Memory B cell (primary cell): ENCODE measurements at regions not wholly inside any gene's neighbourhood (a gene's known extent, or its start where the extent isn't known, plus 50 kb on each side); places are given as distances from the start of the nearest gene placed in this dataset.

Source experiments
- ATAC-seq: fragments of 150-1000 bp; cut with Tn5 transposase; 2 replicates; pipeline ENCODE4 v1.10.0; 2021; ENCODE audit warnings: low read depth, mild to moderate bottlenecking, moderate library complexity
- DNase-seq, 2 donors: peaks; one replicate each; pipeline ENCODE4 v3.0.0; 2022; ENCODE audit warnings: low spot score in 2 of 2
- H3K27ac Mint-ChIP-seq: one replicate; pipeline ENCODE4 v1.8.0; 2022; ENCODE audit warnings: mild to moderate bottlenecking, moderate library complexity, mixed read lengths
- H3K27me3 Mint-ChIP-seq: one replicate; pipeline ENCODE4 v1.8.0; 2022; ENCODE audit warnings: mixed read lengths
- H3K36me3 Mint-ChIP-seq: one replicate; pipeline ENCODE4 v1.8.0; 2022; ENCODE audit warnings: mild to moderate bottlenecking, mixed read lengths
- H3K4me1 Mint-ChIP-seq: one replicate; pipeline ENCODE4 v1.8.0; 2022; ENCODE audit warnings: mixed read lengths
- H3K4me3 Mint-ChIP-seq: one replicate; pipeline ENCODE4 v1.8.0; 2022; ENCODE audit warnings: mild to moderate bottlenecking, moderate library complexity, mixed read lengths
- H3K9me3 Mint-ChIP-seq: one replicate; pipeline ENCODE4 v1.8.0; 2022; ENCODE audit warnings: mixed read lengths

- Mint-ChIP-seq H3K27ac (no peak overlapping the region), H3K36me3 (no peaks in the 10 kb centered on the region), H3K27me3 (peaks cover 2% of the 10 kb centered on the region), H3K4me1 (peaks cover 14% of the 10 kb centered on the region), H3K9me3 (no peaks in the 10 kb centered on the region), H3K4me3 (no peak overlapping the region)
- no peak for DNase-seq
- ATAC-seq: no peak
Observed at GRCh38 chr13:40270726-40271125, 395.7 kb downstream of the FOXO1 start.

GRCh38 chr13:40271271-40271885 lies 395.1 kb downstream of the FOXO1 start:
- Mint-ChIP-seq H3K27ac (no peak overlapping the region), H3K27me3 (peaks cover 2% of the 10 kb centered on the region)
- no peak for DNase-seq

GRCh38 chr13:40271931-40272775 lies 394.3 kb downstream of the FOXO1 start:
- H3K9me3 Mint-ChIP-seq: no peaks in the 10 kb centered on the region
- H3K4me3 Mint-ChIP-seq: no peak overlapping the region
- H3K27me3 Mint-ChIP-seq: peaks cover 2% of the 10 kb centered on the region
- H3K36me3 Mint-ChIP-seq: no peaks in the 10 kb centered on the region
- peaks cover 14% of the 10 kb centered on the region for H3K4me1 Mint-ChIP-seq
- DNase-seq (no peak), ATAC-seq (no peak)
- H3K27ac Mint-ChIP-seq: no peak overlapping the region

More at GRCh38 chr13:40271271-40271885, 395.1 kb downstream of the FOXO1 start:
- Mint-ChIP-seq H3K9me3 (no peaks in the 10 kb centered on the region), H3K4me3 (no peak overlapping the region), H3K4me1 (peaks cover 14% of the 10 kb centered on the region), H3K36me3 (no peaks in the 10 kb centered on the region)
- no peak for ATAC-seq

GRCh38 chr13:40272776-40273139 lies 393.7 kb downstream of the FOXO1 start:
- Mint-ChIP-seq H3K36me3 (no peaks in the 10 kb centered on the region), H3K4me3 (no peak overlapping the region), H3K4me1 (peaks cover 11% of the 10 kb centered on the region), H3K9me3 (no peaks in the 10 kb centered on the region), H3K27ac (no peak overlapping the region), H3K27me3 (peaks cover 2% of the 10 kb centered on the region)
- DNase-seq (no peak), ATAC-seq (no peak)

GRCh38 chr13:40273253-40274025 lies 393.0 kb downstream of the FOXO1 start:
- peaks cover 2% of the 10 kb centered on the region for H3K27me3 Mint-ChIP-seq
- no peak for ATAC-seq
- H3K4me1 Mint-ChIP-seq: peaks cover 10% of the 10 kb centered on the region
- DNase-seq: no peak
- H3K27ac Mint-ChIP-seq: no peak overlapping the region
- no peaks in the 10 kb centered on the region for H3K36me3 Mint-ChIP-seq
- no peak overlapping the region for H3K4me3 Mint-ChIP-seq
- no peaks in the 10 kb centered on the region for H3K9me3 Mint-ChIP-seq

GRCh38 chr13:40274103-40274502 lies 392.3 kb downstream of the FOXO1 start:
- Mint-ChIP-seq H3K27me3 (peaks cover 2% of the 10 kb centered on the region), H3K4me1 (peaks cover 10% of the 10 kb centered on the region), H3K9me3 (no peaks in the 10 kb centered on the region), H3K4me3 (no peak overlapping the region), H3K36me3 (no peaks in the 10 kb centered on the region), H3K27ac (no peak overlapping the region)
- ATAC-seq: no peak
- no peak for DNase-seq

GRCh38 chr13:40275155-40275554 lies 391.3 kb downstream of the FOXO1 start:
- no peak for DNase-seq
- Mint-ChIP-seq H3K27ac (peak overlapping the region; percentile 10), H3K9me3 (no peaks in the 10 kb centered on the region), H3K4me1 (peaks cover 10% of the 10 kb centered on the region), H3K4me3 (no peak overlapping the region), H3K36me3 (no peaks in the 10 kb centered on the region), H3K27me3 (peaks cover 2% of the 10 kb centered on the region)
- no peak for ATAC-seq

GRCh38 chr13:40275636-40276035 lies 390.8 kb downstream of the FOXO1 start:
- H3K4me1 Mint-ChIP-seq: peaks cover 10% of the 10 kb centered on the region
- no peaks in the 10 kb centered on the region for H3K9me3 Mint-ChIP-seq
- H3K27me3 Mint-ChIP-seq: peaks cover 2% of the 10 kb centered on the region
- ATAC-seq (no peak), DNase-seq (no peak)
- H3K27ac Mint-ChIP-seq: peak overlapping the region; percentile 10
- no peak overlapping the region for H3K4me3 Mint-ChIP-seq
- H3K36me3 Mint-ChIP-seq: no peaks in the 10 kb centered on the region

- H3K27ac Mint-ChIP-seq: no peak overlapping the region
- no peaks in the 10 kb centered on the region for H3K9me3 Mint-ChIP-seq
- DNase-seq (no peak), ATAC-seq (no peak)
- H3K27me3 Mint-ChIP-seq: peaks cover 1% of the 10 kb centered on the region
- H3K4me3 Mint-ChIP-seq: no peak overlapping the region
- H3K36me3 Mint-ChIP-seq: no peaks in the 10 kb centered on the region
- no peaks in the 10 kb centered on the region for H3K4me1 Mint-ChIP-seq
Observed at GRCh38 chr13:40283666-40284065, 382.8 kb downstream of the FOXO1 start.

- no peak overlapping the region for H3K4me3 Mint-ChIP-seq
- H3K9me3 Mint-ChIP-seq: no peaks in the 10 kb centered on the region
- peaks cover 1% of the 10 kb centered on the region for H3K27me3 Mint-ChIP-seq
- ATAC-seq (no peak), DNase-seq (no peak)
- no peaks in the 10 kb centered on the region for H3K4me1 Mint-ChIP-seq
- no peaks in the 10 kb centered on the region for H3K36me3 Mint-ChIP-seq
- H3K27ac Mint-ChIP-seq: no peak overlapping the region
Observed at GRCh38 chr13:40285634-40286033, 380.8 kb downstream of the FOXO1 start.

GRCh38 chr13:40287428-40287827 lies 379.0 kb downstream of the FOXO1 start:
- H3K9me3 Mint-ChIP-seq: no peaks in the 10 kb centered on the region
- no peaks in the 10 kb centered on the region for H3K36me3 Mint-ChIP-seq
- DNase-seq (no peak), ATAC-seq (no peak)
- H3K4me1 Mint-ChIP-seq: no peaks in the 10 kb centered on the region
- peaks cover 1% of the 10 kb centered on the region for H3K27me3 Mint-ChIP-seq
- H3K27ac Mint-ChIP-seq: no peak overlapping the region
- H3K4me3 Mint-ChIP-seq: no peak overlapping the region

- ATAC-seq (no peak), DNase-seq (no peak)
- Mint-ChIP-seq H3K27me3 (no peaks in the 10 kb centered on the region), H3K27ac (no peak overlapping the region), H3K9me3 (no peaks in the 10 kb centered on the region), H3K4me3 (no peak overlapping the region), H3K36me3 (no peaks in the 10 kb centered on the region), H3K4me1 (no peaks in the 10 kb centered on the region)
Observed at GRCh38 chr13:40288259-40288658, 378.2 kb downstream of the FOXO1 start.

- Mint-ChIP-seq H3K27ac (no peak overlapping the region), H3K27me3 (no peaks in the 10 kb centered on the region), H3K4me3 (no peak overlapping the region), H3K36me3 (no peaks in the 10 kb centered on the region), H3K4me1 (no peaks in the 10 kb centered on the region), H3K9me3 (no peaks in the 10 kb centered on the region)
- no peak for ATAC-seq
- DNase-seq: no peak
Observed at GRCh38 chr13:40290758-40291157, 375.7 kb downstream of the FOXO1 start.

- H3K9me3 Mint-ChIP-seq: peaks cover 4% of the 10 kb centered on the region
- no peaks in the 10 kb centered on the region for H3K4me1 Mint-ChIP-seq
- H3K27ac Mint-ChIP-seq: no peak overlapping the region
- no peaks in the 10 kb centered on the region for H3K27me3 Mint-ChIP-seq
- H3K36me3 Mint-ChIP-seq: peaks cover 4% of the 10 kb centered on the region
- H3K4me3 Mint-ChIP-seq: no peak overlapping the region
- ATAC-seq (no peak), DNase-seq (no peak)
Observed at GRCh38 chr13:40292108-40292507, 374.3 kb downstream of the FOXO1 start.
